ENCODE measurements at regions not wholly inside any gene's neighbourhood (a gene's known extent, or its start where the extent isn't known, plus 50 kb on each side); places are given as distances from the start of the nearest gene placed in this dataset.

DNA sequence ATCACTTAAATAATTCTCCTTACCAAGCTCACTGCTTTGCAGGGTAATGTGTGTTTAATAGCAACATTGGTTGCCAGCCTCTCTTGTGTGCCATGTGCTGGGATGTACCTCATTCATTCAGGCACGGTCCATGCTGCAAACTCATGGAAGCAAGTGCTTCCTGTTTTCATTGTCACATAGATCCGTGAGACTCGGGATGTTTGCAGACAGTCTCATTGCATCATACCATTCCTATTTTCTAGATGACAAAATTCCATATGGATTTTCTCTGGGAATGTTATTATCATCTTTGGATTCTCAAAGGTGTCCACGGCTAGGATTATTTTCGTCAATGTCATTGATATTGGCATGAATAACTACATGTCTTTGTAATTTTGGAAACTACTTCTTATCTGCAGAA, 60.0 kb upstream of the HDAC4 start:
- TF ChIP-seq, protein P1, sequence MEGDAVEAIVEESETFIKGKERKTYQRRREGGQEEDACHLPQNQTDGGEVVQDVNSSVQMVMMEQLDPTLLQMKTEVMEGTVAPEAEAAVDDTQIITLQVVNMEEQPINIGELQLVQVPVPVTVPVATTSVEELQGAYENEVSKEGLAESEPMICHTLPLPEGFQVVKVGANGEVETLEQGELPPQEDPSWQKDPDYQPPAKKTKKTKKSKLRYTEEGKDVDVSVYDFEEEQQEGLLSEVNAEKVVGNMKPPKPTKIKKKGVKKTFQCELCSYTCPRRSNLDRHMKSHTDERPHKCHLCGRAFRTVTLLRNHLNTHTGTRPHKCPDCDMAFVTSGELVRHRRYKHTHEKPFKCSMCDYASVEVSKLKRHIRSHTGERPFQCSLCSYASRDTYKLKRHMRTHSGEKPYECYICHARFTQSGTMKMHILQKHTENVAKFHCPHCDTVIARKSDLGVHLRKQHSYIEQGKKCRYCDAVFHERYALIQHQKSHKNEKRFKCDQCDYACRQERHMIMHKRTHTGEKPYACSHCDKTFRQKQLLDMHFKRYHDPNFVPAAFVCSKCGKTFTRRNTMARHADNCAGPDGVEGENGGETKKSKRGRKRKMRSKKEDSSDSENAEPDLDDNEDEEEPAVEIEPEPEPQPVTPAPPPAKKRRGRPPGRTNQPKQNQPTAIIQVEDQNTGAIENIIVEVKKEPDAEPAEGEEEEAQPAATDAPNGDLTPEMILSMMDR (IDR thresholded peaks at IDR 0.05): no peak
- no peak overlapping the region for H3K9ac ChIP-seq (ENCODE audit: insufficient read depth, low read length, poor library complexity, severe bottlenecking)
- intact Hi-C loops (cut with micrococcal nuclease): loop anchor here in 1 of 2 donors (10.0 kb wide), 1 partner anchor 206 kb away; no protein-coding TSS in a partner anchor
- Mint-ChIP-seq H3K27me3 (ENCODE audit: low read depth in 3 of 3) (peaks cover 9 to 16% (median 13%) of the 10 kb centered on the region in 3 donors), H3K27ac (no peak overlapping the region), H3K9me3 (peaks cover 0 to 4% (median 3%) of the 10 kb centered on the region in 7 donors), H3K4me3 (no peak overlapping the region), H3K4me1 (peaks cover 29% of the 10 kb centered on the region), H3K36me3 (peaks cover 0 to 2% of the 10 kb centered on the region in 2 donors)
- no peaks in the 10 kb centered on the region for H3K36me3 ChIP-seq (replicated peaks in 1 of 2; ENCODE audit: control insufficient read depth in 1 of 2, insufficient read depth in 2 of 2, low read length in 2 of 2)
- H3K27ac ChIP-seq (ENCODE audit: low read depth in 1 of 2, low read length in 2 of 2): no peak overlapping the region
- H4K20me1 ChIP-seq (ENCODE audit: insufficient read depth, low read length): no peaks in the 10 kb centered on the region
- no peaks in the 10 kb centered on the region for H3K9me3 ChIP-seq (replicated peaks in 1 of 2; ENCODE audit: control insufficient read depth in 1 of 2, insufficient read depth in 1 of 2, low read length in 2 of 2)
- H3K27me3 ChIP-seq (ENCODE audit: control insufficient read depth in 2 of 2, insufficient read depth in 2 of 2, low read length in 2 of 2): peaks cover 0 to 2% of the 10 kb centered on the region in 2 donors
- H2AFZ ChIP-seq (ENCODE audit: insufficient read depth, low read depth, low read length, poor library complexity, severe bottlenecking): no peak overlapping the region
- no peak overlapping the region for H3K4me2 ChIP-seq (replicated peaks; ENCODE audit: extremely low read depth, low read length, poor library complexity, severe bottlenecking)
- 33% methylated on average over 1 of the region's 5 CpGs for WGBS (ENCODE audit: insufficient coverage)
- no peak overlapping the region for H3K4me3 ChIP-seq (replicated peaks in 1 of 3; ENCODE audit: low read depth in 2 of 3, low read length in 3 of 3)
- DNase-seq: no peak
- H3K79me2 ChIP-seq (ENCODE audit: insufficient read depth, low read length): no peaks in the 10 kb centered on the region
- peaks cover 28 to 29% of the 10 kb centered on the region in 2 donors for H3K4me1 ChIP-seq (ENCODE audit: control insufficient read depth in 1 of 2, insufficient read depth in 2 of 2, low read length in 2 of 2)

DNA sequence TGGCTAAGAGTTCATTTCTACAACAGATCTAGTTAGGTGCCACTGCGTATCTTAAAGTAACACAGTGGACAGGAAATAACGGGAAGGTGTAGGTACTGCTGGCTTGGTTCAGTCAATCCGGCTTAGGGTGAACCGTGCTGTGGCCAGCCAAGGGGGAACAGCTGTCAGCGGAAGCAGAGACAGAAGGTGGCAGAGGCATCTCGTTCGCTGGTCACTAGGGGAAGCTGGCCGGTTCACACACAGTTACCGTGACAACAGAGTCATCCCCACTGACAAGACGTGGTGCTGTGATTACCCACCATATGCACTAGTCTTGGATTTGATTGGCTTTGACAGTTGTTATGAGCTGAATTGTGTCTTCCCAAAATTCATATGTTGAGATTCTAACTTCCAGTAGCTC, 58.8 kb upstream of the HDAC4 start:
- H3K36me3 ChIP-seq (replicated peaks in 1 of 2; ENCODE audit: control insufficient read depth in 1 of 2, insufficient read depth in 2 of 2, low read length in 2 of 2): no peaks in the 10 kb centered on the region
- peaks cover 19% of the 10 kb centered on the region for H3K4me1 Mint-ChIP-seq
- H3K4me3 ChIP-seq (replicated peaks in 1 of 3; ENCODE audit: low read depth in 2 of 3, low read length in 3 of 3): no peak overlapping the region
- no peak overlapping the region for H3K27ac Mint-ChIP-seq
- peaks cover 0 to 2% of the 10 kb centered on the region in 2 donors for H3K36me3 Mint-ChIP-seq
- H3K4me1 ChIP-seq (ENCODE audit: control insufficient read depth in 1 of 2, insufficient read depth in 2 of 2, low read length in 2 of 2): peaks cover 17% of the 10 kb centered on the region in 2 donors
- H3K9me3 Mint-ChIP-seq: peaks cover 0 to 6% (median 2%) of the 10 kb centered on the region in 7 donors
- intact Hi-C loops (cut with micrococcal nuclease): loop anchor here in 1 of 2 donors (10.0 kb wide), 1 partner anchor 205 kb away; no protein-coding TSS in a partner anchor
- no peak overlapping the region for H3K9ac ChIP-seq (ENCODE audit: insufficient read depth, low read length, poor library complexity, severe bottlenecking)
- H3K27me3 Mint-ChIP-seq (ENCODE audit: low read depth in 3 of 3): peaks cover 16 to 22% (median 19%) of the 10 kb centered on the region in 3 donors
- no peaks in the 10 kb centered on the region for H3K9me3 ChIP-seq (replicated peaks in 1 of 2; ENCODE audit: control insufficient read depth in 1 of 2, insufficient read depth in 1 of 2, low read length in 2 of 2)
- H4K20me1 ChIP-seq (ENCODE audit: insufficient read depth, low read length): no peaks in the 10 kb centered on the region
- peaks cover 0 to 2% of the 10 kb centered on the region in 2 donors for H3K27me3 ChIP-seq (ENCODE audit: control insufficient read depth in 2 of 2, insufficient read depth in 2 of 2, low read length in 2 of 2)
- TF ChIP-seq, protein P1 (IDR thresholded peaks at IDR 0.05): no peak
- H3K4me2 ChIP-seq (replicated peaks; ENCODE audit: extremely low read depth, low read length, poor library complexity, severe bottlenecking): no peak overlapping the region
- no peak for DNase-seq
- H3K79me2 ChIP-seq (ENCODE audit: insufficient read depth, low read length): no peaks in the 10 kb centered on the region
- peak overlapping the region in 1 of 2 donors; percentile 60 for H3K4me3 Mint-ChIP-seq
- WGBS (ENCODE audit: insufficient coverage): 92% methylated on average over 7 of the region's 10 CpGs
- H2AFZ ChIP-seq (ENCODE audit: insufficient read depth, low read depth, low read length, poor library complexity, severe bottlenecking): no peak overlapping the region
- no peak overlapping the region for H3K27ac ChIP-seq (ENCODE audit: low read depth in 1 of 2, low read length in 2 of 2)
